H9 (cell line): ENCODE measurements at regions not wholly inside any gene's neighbourhood (a gene's known extent, or its start where the extent isn't known, plus 50 kb on each side); places are given as distances from the start of the nearest gene placed in this dataset.

ENCODE experiments used
- DNase-seq: peaks from one replicate; pipeline ENCODE4 v3.0.0-alpha.2; 2017
- H2AFZ ChIP-seq: one replicate; pipeline ENCODE4 v1.6.1; 2013; ENCODE audit warnings: mild to moderate bottlenecking, low read length, control low read depth, moderate library complexity
- H2AK5ac ChIP-seq: 2 replicates; pipeline ENCODE4 v1.6.1; 2013; ENCODE audit warnings: low read length, control low read depth, mixed read lengths; ENCODE audit not compliant: insufficient read length
- H2BK120ac ChIP-seq: one replicate; pipeline ENCODE4 v1.6.1; 2013; ENCODE audit warnings: low read depth, mild to moderate bottlenecking, low read length, control low read depth, inconsistent platforms; ENCODE audit not compliant: poor library complexity, severe bottlenecking
- H2BK12ac ChIP-seq: 2 replicates; pipeline ENCODE4 v1.6.1; 2013; ENCODE audit warnings: low read length, control low read depth, mixed read lengths, low read depth; ENCODE audit not compliant: insufficient read length
- H2BK15ac ChIP-seq: 2 replicates; pipeline ENCODE4 v1.6.1; 2013; ENCODE audit warnings: low read depth, low read length, control low read depth
- H2BK20ac ChIP-seq: one replicate; pipeline ENCODE4 v1.6.1; 2013; ENCODE audit warnings: low read depth, mild to moderate bottlenecking, low read length, control low read depth, inconsistent platforms; ENCODE audit not compliant: poor library complexity, severe bottlenecking
- H2BK5ac ChIP-seq: 2 replicates; pipeline ENCODE4 v1.6.1; 2013; ENCODE audit warnings: low read length, control low read depth, mixed read lengths; ENCODE audit not compliant: insufficient read length
- H3K14ac ChIP-seq: 2 replicates; pipeline ENCODE4 v1.6.1; 2013; ENCODE audit warnings: low read length, control low read depth; ENCODE audit not compliant: insufficient read depth
- H3K18ac ChIP-seq: 2 replicates; pipeline ENCODE4 v1.6.1; 2013; ENCODE audit warnings: low read depth, mild to moderate bottlenecking, mixed read lengths, low read length, control low read depth; ENCODE audit not compliant: insufficient read length
- H3K23ac ChIP-seq: 2 replicates; pipeline ENCODE4 v1.6.1; 2013; ENCODE audit warnings: low read length, control low read depth, mixed read lengths, low read depth; ENCODE audit not compliant: insufficient read length
- H3K23me2 ChIP-seq: 2 replicates; pipeline ENCODE4 v1.6.1; 2013; ENCODE audit warnings: low read depth, mild to moderate bottlenecking, mixed read lengths, low read length, control low read depth; ENCODE audit not compliant: insufficient read length, poor library complexity, severe bottlenecking
- H3K27ac ChIP-seq: 2 replicates; pipeline ENCODE4 v1.5.1; 2013; ENCODE audit warnings: low read length, control low read depth, mixed read lengths, low read depth; ENCODE audit not compliant: insufficient read length
- H3K27me3 ChIP-seq: 2 replicates; pipeline ENCODE4 v1.6.1; 2013; ENCODE audit warnings: low read length, control low read depth, inconsistent platforms; ENCODE audit not compliant: insufficient read depth
- H3K4ac ChIP-seq: 2 replicates; pipeline ENCODE4 v1.6.1; 2013; ENCODE audit warnings: low read depth, mild to moderate bottlenecking, control low read depth, inconsistent platforms, low read length, moderate library complexity
- H3K4me1 ChIP-seq: 2 replicates; pipeline ENCODE4 v1.6.1; 2013; ENCODE audit warnings: low read length, control low read depth, inconsistent platforms; ENCODE audit not compliant: insufficient read depth
- H3K4me2 ChIP-seq: 2 replicates; pipeline ENCODE4 v1.6.1; 2013; ENCODE audit warnings: low read length, control low read depth, mixed read lengths; ENCODE audit not compliant: insufficient read length, insufficient read depth
- H3K56ac ChIP-seq: 2 replicates; pipeline ENCODE4 v1.6.1; 2013; ENCODE audit warnings: low read depth, mild to moderate bottlenecking, mixed read lengths, low read length, control low read depth; ENCODE audit not compliant: insufficient read length
- H3K79me1 ChIP-seq: 2 replicates; pipeline ENCODE4 v1.6.1; 2013; ENCODE audit warnings: low read depth, mild to moderate bottlenecking, moderate library complexity, low read length, control low read depth, inconsistent platforms; ENCODE audit not compliant: insufficient read depth, poor library complexity, severe bottlenecking
- H3K79me2 ChIP-seq: 2 replicates; pipeline ENCODE4 v1.6.1; 2013; ENCODE audit warnings: low read length, control low read depth, inconsistent platforms; ENCODE audit not compliant: insufficient read depth
- H3K9ac ChIP-seq: 2 replicates; pipeline ENCODE4 v1.6.1; 2013; ENCODE audit warnings: low read length, control low read depth, mixed read lengths; ENCODE audit not compliant: insufficient read length; ENCODE audit errors: extremely low read depth
- H3K9me3 ChIP-seq: one replicate; pipeline ENCODE4 v1.6.1; 2013; ENCODE audit warnings: low read depth, low read length, inconsistent platforms; ENCODE audit not compliant: control insufficient read depth
- H3T11ph ChIP-seq: one replicate; pipeline ENCODE4 v1.6.1; 2013; ENCODE audit warnings: mild to moderate bottlenecking, low read length, control low read depth, inconsistent platforms
- H4K20me1 ChIP-seq: one replicate; pipeline ENCODE4 v1.6.1; 2013; ENCODE audit not compliant: control insufficient read depth, insufficient read length, insufficient read depth
- H4K5ac ChIP-seq: 2 replicates; pipeline ENCODE4 v1.6.1; 2013; ENCODE audit warnings: low read depth, mild to moderate bottlenecking, mixed read lengths, low read length, control low read depth; ENCODE audit not compliant: insufficient read length
- H4K8ac ChIP-seq: replicated peaks from 2 replicates; pipeline ENCODE4 v1.6.1; 2013; ENCODE audit warnings: low read length, control low read depth, mixed read lengths, low read depth; ENCODE audit not compliant: insufficient read length
- H4K91ac ChIP-seq: 2 replicates; pipeline ENCODE4 v1.6.1; 2013; ENCODE audit warnings: low read depth, mild to moderate bottlenecking, moderate library complexity, mixed read lengths, low read length, control low read depth; ENCODE audit not compliant: insufficient read length
- H3K27ac Mint-ChIP-seq, 3 experiments: 2 replicates in 2 of 3; 3 replicates in 1 of 3; pipeline ENCODE4 v1.8.0; 2020 to 2021; ENCODE audit warnings: mixed read lengths in 3 of 3, mild to moderate bottlenecking in 1 of 3, moderate library complexity in 1 of 3
- H3K27me3 Mint-ChIP-seq: 2 replicates; pipeline ENCODE4 v1.8.0; 2021; ENCODE audit warnings: low read depth, mild to moderate bottlenecking, moderate library complexity, mixed read lengths
- H3K36me3 Mint-ChIP-seq, 3 experiments: 2 replicates in 2 of 3; 3 replicates in 1 of 3; pipeline ENCODE4 v1.8.0; 2020 to 2021; ENCODE audit warnings: low read depth in 3 of 3, mixed read lengths in 3 of 3; ENCODE audit not compliant: insufficient read depth in 1 of 3
- H3K4me1 Mint-ChIP-seq, 2 experiments: 2 replicates each; pipeline ENCODE4 v1.8.0; 2020; ENCODE audit warnings: mixed read lengths in 2 of 2
- H3K4me3 Mint-ChIP-seq, 2 experiments: 2 replicates in 1 of 2; 3 replicates in 1 of 2; pipeline ENCODE4 v1.8.0; 2020 to 2021; ENCODE audit warnings: mild to moderate bottlenecking in 2 of 2, mixed read lengths in 2 of 2, moderate library complexity in 1 of 2
- H3K9me3 Mint-ChIP-seq, 2 experiments: 2 replicates in 1 of 2; 3 replicates in 1 of 2; pipeline ENCODE4 v1.8.0; 2020; ENCODE audit warnings: mild to moderate bottlenecking in 2 of 2, mixed read lengths in 2 of 2, moderate library complexity in 1 of 2
- CTCF ChIP-seq: fragments of 200-600 bp; sonication (generic); conservative IDR thresholded peaks from 3 replicates; pipeline ENCODE4 v1.8.0; 2021; ENCODE audit warnings: antibody characterized with exemption, mild to moderate bottlenecking
- WGBS: extraction: QIAGEN DNeasy Blood & Tissue Kit; methylation state at CpG from one replicate; pipeline ENCODE4 v1.1.7; 2013; ENCODE audit warnings: missing lambda C conversion rate, low lambda C conversion rate, mixed read lengths; ENCODE audit not compliant: insufficient read length; ENCODE audit errors: extremely low coverage; 5-methylcytosine and 5-hydroxymethylcytosine counted together

GRCh38 chr2:76556018-76556417, 845.3 kb upstream of the GCFC2 start:
- Histone ChIP-seq H4K20me1 (no peaks in the 10 kb centered on the region), H2BK20ac (no peak overlapping the region), H3K56ac (no peak overlapping the region), H2BK5ac (no peak overlapping the region), H3K27me3 (no peaks in the 10 kb centered on the region), H3K79me1 (no peaks in the 10 kb centered on the region), H3K27ac (no peak overlapping the region), H4K5ac (no peak overlapping the region), H2BK15ac (no peak overlapping the region), H3K4ac (no peak overlapping the region), H3T11ph (no peak overlapping the region), H3K9me3 (no peaks in the 10 kb centered on the region), H2AFZ (no peak overlapping the region), H3K4me2 (no peak overlapping the region), H3K18ac (no peak overlapping the region), H2BK120ac (no peak overlapping the region), H2AK5ac (no peak overlapping the region), H4K91ac (no peak overlapping the region), H3K14ac (no peak overlapping the region), H3K9ac (no peak overlapping the region), H4K8ac (no peak overlapping the region), H3K23ac (no peak overlapping the region), H2BK12ac (no peak overlapping the region), H3K79me2 (no peaks in the 10 kb centered on the region), H3K4me1 (no peaks in the 10 kb centered on the region), H3K23me2 (no peaks in the 10 kb centered on the region)
- no peak for TF ChIP-seq CTCF
- no peak overlapping the region for H3K4me3 Mint-ChIP-seq
- H3K9me3 Mint-ChIP-seq: no peaks in the 10 kb centered on the region
- no peaks in the 10 kb centered on the region for H3K36me3 Mint-ChIP-seq
- no peak for DNase-seq
- H3K27me3 Mint-ChIP-seq: no peaks in the 10 kb centered on the region
- no CpG with 5 or more reads among the region's 2 CpGs for WGBS
- no peak overlapping the region for H3K27ac Mint-ChIP-seq
- H3K4me1 Mint-ChIP-seq: no peaks in the 10 kb centered on the region
